ENCODE measurements at regions not wholly inside any gene's neighbourhood (a gene's known extent, or its start where the extent isn't known, plus 50 kb on each side); places are given as distances from the start of the nearest gene placed in this dataset.

DNA sequence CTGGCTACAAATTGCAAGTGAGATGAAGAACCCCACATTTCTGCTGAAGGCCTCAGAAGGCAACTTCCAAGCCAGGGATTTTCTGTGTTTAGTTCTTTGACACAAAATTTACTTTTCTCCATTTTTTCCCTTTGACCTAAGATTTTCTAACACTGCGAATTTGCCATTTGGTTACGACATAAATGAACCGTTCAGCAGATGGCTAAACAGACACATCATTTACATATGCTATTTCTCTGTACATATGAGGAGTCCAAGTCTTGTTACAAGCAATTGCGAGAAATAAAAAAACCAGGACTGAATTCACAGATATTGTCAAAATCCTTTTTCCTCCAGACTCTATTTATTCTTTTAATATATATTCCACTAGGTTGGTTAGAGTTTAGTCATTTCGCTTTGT lies 978.6 kb downstream of the NLGN4X start:
- TF ChIP-seq, protein P1, sequence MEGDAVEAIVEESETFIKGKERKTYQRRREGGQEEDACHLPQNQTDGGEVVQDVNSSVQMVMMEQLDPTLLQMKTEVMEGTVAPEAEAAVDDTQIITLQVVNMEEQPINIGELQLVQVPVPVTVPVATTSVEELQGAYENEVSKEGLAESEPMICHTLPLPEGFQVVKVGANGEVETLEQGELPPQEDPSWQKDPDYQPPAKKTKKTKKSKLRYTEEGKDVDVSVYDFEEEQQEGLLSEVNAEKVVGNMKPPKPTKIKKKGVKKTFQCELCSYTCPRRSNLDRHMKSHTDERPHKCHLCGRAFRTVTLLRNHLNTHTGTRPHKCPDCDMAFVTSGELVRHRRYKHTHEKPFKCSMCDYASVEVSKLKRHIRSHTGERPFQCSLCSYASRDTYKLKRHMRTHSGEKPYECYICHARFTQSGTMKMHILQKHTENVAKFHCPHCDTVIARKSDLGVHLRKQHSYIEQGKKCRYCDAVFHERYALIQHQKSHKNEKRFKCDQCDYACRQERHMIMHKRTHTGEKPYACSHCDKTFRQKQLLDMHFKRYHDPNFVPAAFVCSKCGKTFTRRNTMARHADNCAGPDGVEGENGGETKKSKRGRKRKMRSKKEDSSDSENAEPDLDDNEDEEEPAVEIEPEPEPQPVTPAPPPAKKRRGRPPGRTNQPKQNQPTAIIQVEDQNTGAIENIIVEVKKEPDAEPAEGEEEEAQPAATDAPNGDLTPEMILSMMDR (IDR thresholded peaks at IDR 0.05; ENCODE audit: insufficient read depth, low read length, poor library complexity, severe bottlenecking): no peak
- Histone ChIP-seq H3K27me3 (replicated peaks; ENCODE audit: control insufficient read depth, insufficient read depth, low read length) (no peaks in the 10 kb centered on the region), H3K4me3 (replicated peaks; ENCODE audit: low read depth, low read length) (no peak overlapping the region), H3K36me3 (ENCODE audit: control insufficient read depth, insufficient read depth, low read length) (no peaks in the 10 kb centered on the region)
- no peak for DNase-seq (ENCODE audit: extremely low read depth, insufficient read length)

DNA sequence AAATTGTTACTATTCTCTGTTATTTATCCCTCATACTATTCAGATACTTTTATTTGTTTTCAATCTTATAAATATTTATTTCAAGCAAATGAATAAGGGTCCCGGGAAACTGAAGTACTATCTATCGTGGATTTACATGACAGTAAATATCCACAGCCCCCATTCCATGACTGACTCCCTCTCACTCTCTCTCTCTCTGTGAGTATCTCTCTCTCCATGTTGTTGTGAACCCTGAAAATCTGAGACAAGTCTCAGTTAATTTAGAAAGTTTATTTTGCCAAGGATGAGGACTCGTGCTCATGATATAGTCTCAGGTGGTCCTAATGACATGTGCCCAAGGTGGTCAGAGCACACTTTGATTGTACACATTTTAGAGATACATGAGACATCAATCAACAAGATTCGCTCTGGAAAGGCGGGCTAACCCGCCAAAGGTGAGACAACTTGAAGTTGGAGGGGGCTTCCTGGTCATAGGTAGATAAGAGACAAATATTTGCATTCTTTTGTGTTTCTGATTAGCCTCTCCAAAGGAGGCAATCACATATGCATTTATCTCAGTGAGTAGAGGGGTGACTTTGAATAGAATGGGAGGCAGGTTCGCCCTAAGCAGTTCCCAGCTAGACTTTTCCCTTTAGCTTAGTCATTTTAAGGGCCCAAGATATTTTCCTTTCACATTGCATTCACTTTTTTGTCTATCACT lies 986.4 kb downstream of the NLGN4X start:
- DNase-seq (ENCODE audit: extremely low read depth, insufficient read length): no peak
- Histone ChIP-seq H3K27me3 (replicated peaks; ENCODE audit: control insufficient read depth, insufficient read depth, low read length) (no peaks in the 10 kb centered on the region), H3K4me3 (replicated peaks; ENCODE audit: low read depth, low read length) (no peak overlapping the region), H3K36me3 (ENCODE audit: control insufficient read depth, insufficient read depth, low read length) (no peaks in the 10 kb centered on the region)
- TF ChIP-seq, protein P1 (IDR thresholded peaks at IDR 0.05; ENCODE audit: insufficient read depth, low read length, poor library complexity, severe bottlenecking): no peak

DNA sequence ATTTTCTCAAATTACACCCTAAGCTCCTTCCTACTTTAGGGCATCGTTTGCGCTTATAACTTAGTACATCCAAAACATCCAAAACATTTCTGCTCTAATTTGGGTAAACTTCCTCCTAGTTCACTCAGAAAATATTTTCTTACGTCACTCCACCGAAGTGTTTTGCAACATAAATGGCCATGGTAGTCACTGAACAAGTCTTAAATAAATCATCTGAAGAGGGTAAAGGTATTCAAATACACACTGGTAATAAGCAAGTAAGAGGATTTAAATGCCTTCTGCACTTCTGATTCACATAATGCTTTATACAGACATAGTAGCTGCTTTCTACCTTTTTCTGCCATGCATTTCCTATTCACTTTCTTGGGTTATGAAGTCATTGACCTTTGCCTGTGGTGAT lies 991.9 kb downstream of the NLGN4X start:
- no peak overlapping the region for H3K4me3 ChIP-seq (replicated peaks; ENCODE audit: low read depth, low read length)
- H3K36me3 ChIP-seq (ENCODE audit: control insufficient read depth, insufficient read depth, low read length): no peaks in the 10 kb centered on the region
- TF ChIP-seq, protein P1 (IDR thresholded peaks at IDR 0.05; ENCODE audit: insufficient read depth, low read length, poor library complexity, severe bottlenecking): no peak
- DNase-seq (ENCODE audit: extremely low read depth, insufficient read length): no peak
- H3K27me3 ChIP-seq (replicated peaks; ENCODE audit: control insufficient read depth, insufficient read depth, low read length): no peaks in the 10 kb centered on the region

DNA sequence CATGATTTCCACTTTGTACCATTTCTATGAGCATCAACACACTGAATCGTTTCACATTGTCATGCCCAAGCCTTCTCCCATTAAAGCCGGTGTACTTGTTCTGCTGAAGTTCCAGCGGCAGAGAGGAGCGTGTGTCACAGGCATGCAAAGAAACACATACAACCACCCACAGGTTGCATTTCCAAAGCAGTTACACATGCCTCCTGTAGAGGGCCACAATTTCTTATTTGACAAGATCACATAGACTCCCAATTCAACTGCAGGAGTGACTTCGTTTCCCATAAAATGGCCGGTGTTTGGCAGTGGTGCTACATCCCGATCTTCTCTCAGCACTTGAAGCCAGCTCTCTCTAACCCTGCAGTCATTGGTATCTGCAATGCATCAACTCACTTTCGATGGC lies 992.6 kb downstream of the NLGN4X start:
- DNase-seq (ENCODE audit: extremely low read depth, insufficient read length): no peak
- H3K4me3 ChIP-seq (replicated peaks; ENCODE audit: low read depth, low read length): no peak overlapping the region
- no peaks in the 10 kb centered on the region for H3K36me3 ChIP-seq (ENCODE audit: control insufficient read depth, insufficient read depth, low read length)
- no peaks in the 10 kb centered on the region for H3K27me3 ChIP-seq (replicated peaks; ENCODE audit: control insufficient read depth, insufficient read depth, low read length)
- TF ChIP-seq, protein P1 (IDR thresholded peaks at IDR 0.05; ENCODE audit: insufficient read depth, low read length, poor library complexity, severe bottlenecking): no peak

DNA sequence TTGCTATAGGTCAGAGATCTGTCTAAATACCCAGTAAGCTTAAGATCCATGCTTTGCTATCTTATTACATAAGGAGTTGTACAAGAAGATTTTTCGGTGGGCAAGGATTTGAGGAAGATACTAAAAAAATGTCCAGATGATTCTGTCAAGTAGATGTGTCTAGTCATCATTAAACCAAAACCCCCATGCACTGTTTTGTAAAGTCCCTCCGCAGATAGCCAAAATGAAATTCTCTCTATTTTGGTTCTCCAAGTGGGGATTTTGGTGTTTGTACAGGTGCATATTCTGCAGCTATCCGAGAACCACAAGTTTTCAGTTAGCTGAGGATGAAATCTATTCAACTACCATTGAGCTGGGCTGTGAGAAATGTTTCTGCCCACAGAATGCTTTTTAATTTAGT lies 994.8 kb downstream of the NLGN4X start:
- TF ChIP-seq, protein P1 (IDR thresholded peaks at IDR 0.05; ENCODE audit: insufficient read depth, low read length, poor library complexity, severe bottlenecking): no peak
- no peak for DNase-seq (ENCODE audit: extremely low read depth, insufficient read length)
- H3K36me3 ChIP-seq (ENCODE audit: control insufficient read depth, insufficient read depth, low read length): no peaks in the 10 kb centered on the region
- H3K4me3 ChIP-seq (replicated peaks; ENCODE audit: low read depth, low read length): no peak overlapping the region
- no peaks in the 10 kb centered on the region for H3K27me3 ChIP-seq (replicated peaks; ENCODE audit: control insufficient read depth, insufficient read depth, low read length)

DNA sequence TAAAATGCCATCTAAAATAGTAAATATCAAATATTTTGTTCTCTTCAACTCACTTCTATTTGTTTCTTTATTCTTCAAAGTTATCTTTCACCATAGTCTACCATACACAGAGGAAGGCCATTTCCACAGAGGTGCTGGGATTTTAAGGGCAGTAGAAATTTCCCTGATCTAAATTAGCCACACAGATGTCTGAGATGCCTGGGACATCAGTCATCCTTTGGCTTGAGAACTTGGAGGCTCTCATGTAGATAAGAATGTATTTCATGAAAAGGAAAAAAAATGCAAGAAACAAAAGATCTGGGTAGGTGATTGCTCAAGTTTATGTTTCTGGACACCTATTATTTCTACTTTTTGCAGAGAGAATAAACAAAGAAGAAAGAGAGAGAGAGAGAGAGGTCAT lies 1008.2 kb downstream of the NLGN4X start:
- Histone ChIP-seq H3K36me3 (ENCODE audit: control insufficient read depth, insufficient read depth, low read length) (no peaks in the 10 kb centered on the region), H3K4me3 (replicated peaks; ENCODE audit: low read depth, low read length) (no peak overlapping the region), H3K27me3 (replicated peaks; ENCODE audit: control insufficient read depth, insufficient read depth, low read length) (no peaks in the 10 kb centered on the region)
- no peak for DNase-seq (ENCODE audit: extremely low read depth, insufficient read length)
- TF ChIP-seq, protein P1 (IDR thresholded peaks at IDR 0.05; ENCODE audit: insufficient read depth, low read length, poor library complexity, severe bottlenecking): no peak

All from GM06990 (cell line).